Panc1 (cell line): ENCODE measurements at regions not wholly inside any gene's neighbourhood (a gene's known extent, or its start where the extent isn't known, plus 50 kb on each side); places are given as distances from the start of the nearest gene placed in this dataset.

Experiments used
- POLR2AphosphoS5 ChIP-seq: IDR thresholded peaks from 2 replicates; pipeline ENCODE4 v1.6.1; 2012; ENCODE audit warnings: mild to moderate bottlenecking, low read depth, low read length, moderate library complexity
- TF ChIP-seq, protein P1 (sequence below): fragments of 450-650 bp; IDR thresholded peaks from 2 replicates; pipeline ENCODE4 v1.5.1; 2017; ENCODE audit warnings: mild to moderate bottlenecking
- TF ChIP-seq, protein P2 (sequence below), 2 experiments: IDR thresholded peaks; 2 replicates each; pipeline ENCODE4 v1.6.1; 2011 to 2012; ENCODE audit warnings: low read depth in 2 of 2, control low read depth in 1 of 2, low read length in 1 of 2, mild to moderate bottlenecking in 1 of 2, moderate library complexity in 1 of 2; ENCODE audit not compliant: insufficient read depth in 1 of 2

DNA sequence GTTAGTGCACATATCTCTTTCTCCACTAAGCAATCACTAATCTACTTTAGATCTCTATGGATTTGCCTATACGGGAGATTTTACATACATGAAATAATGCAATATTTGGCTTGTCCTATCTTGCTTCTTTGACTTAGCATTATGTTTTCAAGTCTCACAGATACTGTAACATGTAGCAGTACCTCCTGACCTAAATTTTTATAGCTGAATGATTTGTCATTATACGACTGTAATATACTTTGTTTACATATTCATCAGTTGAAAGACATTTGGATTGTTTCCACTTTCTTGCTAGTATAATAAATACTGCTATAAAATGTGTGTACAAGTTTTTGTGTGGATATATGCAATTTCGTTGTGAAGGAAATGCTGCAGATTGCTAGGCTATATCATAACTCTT lies 1520.8 kb upstream of the CDH6 start:
- TF ChIP-seq, protein P1, sequence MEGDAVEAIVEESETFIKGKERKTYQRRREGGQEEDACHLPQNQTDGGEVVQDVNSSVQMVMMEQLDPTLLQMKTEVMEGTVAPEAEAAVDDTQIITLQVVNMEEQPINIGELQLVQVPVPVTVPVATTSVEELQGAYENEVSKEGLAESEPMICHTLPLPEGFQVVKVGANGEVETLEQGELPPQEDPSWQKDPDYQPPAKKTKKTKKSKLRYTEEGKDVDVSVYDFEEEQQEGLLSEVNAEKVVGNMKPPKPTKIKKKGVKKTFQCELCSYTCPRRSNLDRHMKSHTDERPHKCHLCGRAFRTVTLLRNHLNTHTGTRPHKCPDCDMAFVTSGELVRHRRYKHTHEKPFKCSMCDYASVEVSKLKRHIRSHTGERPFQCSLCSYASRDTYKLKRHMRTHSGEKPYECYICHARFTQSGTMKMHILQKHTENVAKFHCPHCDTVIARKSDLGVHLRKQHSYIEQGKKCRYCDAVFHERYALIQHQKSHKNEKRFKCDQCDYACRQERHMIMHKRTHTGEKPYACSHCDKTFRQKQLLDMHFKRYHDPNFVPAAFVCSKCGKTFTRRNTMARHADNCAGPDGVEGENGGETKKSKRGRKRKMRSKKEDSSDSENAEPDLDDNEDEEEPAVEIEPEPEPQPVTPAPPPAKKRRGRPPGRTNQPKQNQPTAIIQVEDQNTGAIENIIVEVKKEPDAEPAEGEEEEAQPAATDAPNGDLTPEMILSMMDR = no peak
- TF ChIP-seq, protein P2, sequence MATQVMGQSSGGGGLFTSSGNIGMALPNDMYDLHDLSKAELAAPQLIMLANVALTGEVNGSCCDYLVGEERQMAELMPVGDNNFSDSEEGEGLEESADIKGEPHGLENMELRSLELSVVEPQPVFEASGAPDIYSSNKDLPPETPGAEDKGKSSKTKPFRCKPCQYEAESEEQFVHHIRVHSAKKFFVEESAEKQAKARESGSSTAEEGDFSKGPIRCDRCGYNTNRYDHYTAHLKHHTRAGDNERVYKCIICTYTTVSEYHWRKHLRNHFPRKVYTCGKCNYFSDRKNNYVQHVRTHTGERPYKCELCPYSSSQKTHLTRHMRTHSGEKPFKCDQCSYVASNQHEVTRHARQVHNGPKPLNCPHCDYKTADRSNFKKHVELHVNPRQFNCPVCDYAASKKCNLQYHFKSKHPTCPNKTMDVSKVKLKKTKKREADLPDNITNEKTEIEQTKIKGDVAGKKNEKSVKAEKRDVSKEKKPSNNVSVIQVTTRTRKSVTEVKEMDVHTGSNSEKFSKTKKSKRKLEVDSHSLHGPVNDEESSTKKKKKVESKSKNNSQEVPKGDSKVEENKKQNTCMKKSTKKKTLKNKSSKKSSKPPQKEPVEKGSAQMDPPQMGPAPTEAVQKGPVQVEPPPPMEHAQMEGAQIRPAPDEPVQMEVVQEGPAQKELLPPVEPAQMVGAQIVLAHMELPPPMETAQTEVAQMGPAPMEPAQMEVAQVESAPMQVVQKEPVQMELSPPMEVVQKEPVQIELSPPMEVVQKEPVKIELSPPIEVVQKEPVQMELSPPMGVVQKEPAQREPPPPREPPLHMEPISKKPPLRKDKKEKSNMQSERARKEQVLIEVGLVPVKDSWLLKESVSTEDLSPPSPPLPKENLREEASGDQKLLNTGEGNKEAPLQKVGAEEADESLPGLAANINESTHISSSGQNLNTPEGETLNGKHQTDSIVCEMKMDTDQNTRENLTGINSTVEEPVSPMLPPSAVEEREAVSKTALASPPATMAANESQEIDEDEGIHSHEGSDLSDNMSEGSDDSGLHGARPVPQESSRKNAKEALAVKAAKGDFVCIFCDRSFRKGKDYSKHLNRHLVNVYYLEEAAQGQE (IDR thresholded peaks at IDR 0.05; ENCODE audit: insufficient read depth in 1 of 2, low read depth in 2 of 2, low read length in 1 of 2) = no peak
- no peak for TF ChIP-seq POLR2AphosphoS5
